PC-3 (cell line): ENCODE measurements at regions not wholly inside any gene's neighbourhood (a gene's known extent, or its start where the extent isn't known, plus 50 kb on each side); places are given as distances from the start of the nearest gene placed in this dataset.

Source experiments
- ATAC-seq: fragments of 200-7000 bp; cut with Tn5 transposase; 2 replicates; pipeline ENCODE4 v1.9.1; 2020; ENCODE audit warnings: mild to moderate bottlenecking, moderate library complexity
- BruUV-seq: library from RNA; stranded (reverse); fragments of 400-500 nt; replicated peaks from 2 replicates; lab custom pipeline; 2021; lab: Mats Ljungman, UMichigan
- CTCF ChIA-PET: fragments of 300-600 bp; sonication (Branson Sonifier 250); formaldehyde crosslinking; loops from one replicate; lab custom pipeline; 2022; ENCODE audit warnings: antibody characterized with exemption; lab: Charles Lee
- POLR2A ChIA-PET: fragments of 300-600 bp; sonication (Branson Sonifier 250); formaldehyde crosslinking; loops from one replicate; lab custom pipeline; 2022; ENCODE audit warnings: antibody characterized with exemption; ENCODE audit not compliant: unreplicated experiment; lab: Charles Lee
- DNase-seq: peaks from one replicate; pipeline ENCODE4 v3.0.0-alpha.2; 2015
- H2AFZ ChIP-seq: fragments of 300-600 bp; sonication (generic); 2 replicates; pipeline ENCODE4 v1.6.0; 2016; ENCODE audit warnings: antibody characterized with exemption, low read length
- H3F3A ChIP-seq: fragments of 300-600 bp; sonication (generic); one replicate; pipeline ENCODE4 v1.6.0; 2017; ENCODE audit warnings: antibody characterized with exemption, low read length, control low read depth, mild to moderate bottlenecking; ENCODE audit not compliant: unreplicated experiment
- H3K27ac ChIP-seq: fragments of 300-600 bp; sonication (generic); 2 replicates; pipeline ENCODE4 v1.5.1; 2016; ENCODE audit warnings: mild to moderate bottlenecking, low read length
- H3K27me3 ChIP-seq: fragments of 300-600 bp; sonication (generic); 2 replicates; pipeline ENCODE4 v1.6.1; 2016; ENCODE audit warnings: low read length, mixed read lengths
- H3K36me3 ChIP-seq: fragments of 300-600 bp; sonication (generic); 2 replicates; pipeline ENCODE4 v1.6.1; 2016; ENCODE audit warnings: low read depth, mixed run types, low read length, mixed read lengths
- H3K4me1 ChIP-seq: fragments of 300-600 bp; sonication (generic); 2 replicates; pipeline ENCODE4 v1.5.1; 2016; ENCODE audit warnings: low read length; ENCODE audit not compliant: insufficient read depth
- H3K4me2 ChIP-seq: fragments of 300-600 bp; sonication (generic); 2 replicates; pipeline ENCODE4 v1.6.0; 2016; ENCODE audit warnings: low read length
- H3K4me3 ChIP-seq: fragments of 300-600 bp; sonication (generic); 2 replicates; pipeline ENCODE4 v1.5.1; 2016; ENCODE audit warnings: mild to moderate bottlenecking, low read length, mixed read lengths
- H3K79me2 ChIP-seq: fragments of 300-600 bp; sonication (generic); 2 replicates; pipeline ENCODE4 v1.6.1; 2017; ENCODE audit warnings: low read length, mixed read lengths
- H3K9ac ChIP-seq: fragments of 300-600 bp; sonication (generic); 2 replicates; pipeline ENCODE4 v1.6.0; 2016; ENCODE audit warnings: mild to moderate bottlenecking, low read length
- H3K9me2 ChIP-seq: fragments of 300-600 bp; sonication (generic); replicated peaks from 2 replicates; pipeline ENCODE4 v1.6.1; 2016; ENCODE audit warnings: mixed run types, low read length, mixed read lengths
- H3K9me3 ChIP-seq: fragments of 300-600 bp; sonication (generic); 2 replicates; pipeline ENCODE4 v1.6.1; 2016; ENCODE audit warnings: low read length, mixed read lengths
- H4K20me1 ChIP-seq: fragments of 300-600 bp; sonication (generic); 2 replicates; pipeline ENCODE4 v1.6.1; 2016; ENCODE audit warnings: low read length, mixed read lengths
- CTCF ChIP-seq: fragments of 300-600 bp; sonication (generic); conservative IDR thresholded peaks from 2 replicates; pipeline ENCODE4 v1.5.1; 2017; ENCODE audit warnings: antibody characterized with exemption, low read depth, mild to moderate bottlenecking, low read length
- EZH2 ChIP-seq: fragments of 300-600 bp; sonication (generic); IDR thresholded peaks from one replicate; pipeline ENCODE4 v1.6.1; 2017; ENCODE audit warnings: antibody characterized with exemption, mild to moderate bottlenecking, low read length; ENCODE audit not compliant: unreplicated experiment
- EZH2phosphoT487 ChIP-seq: fragments of 300-600 bp; sonication (generic); IDR thresholded peaks from 2 replicates; pipeline ENCODE4 v1.6.1; 2018; ENCODE audit warnings: mild to moderate bottlenecking, antibody characterized with exemption, low read length, borderline replicate concordance
- intact Hi-C: fragments of 100-400 bp; cut with micrococcal nuclease; formaldehyde crosslinking; loops from 2 replicates; pipeline ENCODE4 v1.9.0; 2023

- Histone ChIP-seq H2AFZ (no peak overlapping the region), H3K9ac (no peak overlapping the region), H3K36me3 (no peaks in the 10 kb centered on the region), H3K79me2 (no peaks in the 10 kb centered on the region), H3K9me2 (no peaks in the 10 kb centered on the region), H3K4me3 (no peak overlapping the region), H3K27ac (no peak overlapping the region), H3K27me3 (no peaks in the 10 kb centered on the region), H3F3A (no peaks in the 10 kb centered on the region), H3K4me2 (no peak overlapping the region), H4K20me1 (no peaks in the 10 kb centered on the region), H3K4me1 (peaks cover 7% of the 10 kb centered on the region; the same call in 1 of the 2 replicates), H3K9me3 (no peaks in the 10 kb centered on the region)
- POLR2A ChIA-PET, result no interaction called here
- no peak for DNase-seq
- TF ChIP-seq CTCF, result no peak
- no peak for TF ChIP-seq EZH2phosphoT487
- no peak for TF ChIP-seq EZH2
- intact Hi-C loops, result no loop called here
- BruUV-seq, result no TSS peak
- ATAC-seq, result no peak
- CTCF ChIA-PET, result no interaction called here
Observed at GRCh38 chr13:86841264-86841663, 829.9 kb upstream of the SLITRK5 start.

- Histone ChIP-seq H4K20me1 (no peaks in the 10 kb centered on the region), H3K27me3 (no peaks in the 10 kb centered on the region), H3K36me3 (no peaks in the 10 kb centered on the region), H2AFZ (no peak overlapping the region), H3K79me2 (no peaks in the 10 kb centered on the region), H3K4me2 (no peak overlapping the region), H3K9ac (no peak overlapping the region), H3K27ac (no peak overlapping the region), H3F3A (no peaks in the 10 kb centered on the region), H3K4me1 (no peaks in the 10 kb centered on the region), H3K9me2 (no peaks in the 10 kb centered on the region), H3K9me3 (no peaks in the 10 kb centered on the region), H3K4me3 (no peak overlapping the region)
- DNase-seq (no peak), ATAC-seq (no peak)
- TF ChIP-seq CTCF (no peak), EZH2phosphoT487 (no peak), EZH2 (no peak)
- no TSS peak for BruUV-seq
- intact Hi-C loops, result no loop called here
- ChIA-PET CTCF (no interaction called here), POLR2A (no interaction called here)
Observed at GRCh38 chr13:86846501-86846900, 824.7 kb upstream of the SLITRK5 start.

GRCh38 chr13:86848716-86849115 lies 822.5 kb upstream of the SLITRK5 start:
- TF ChIP-seq CTCF, result no peak
- TF ChIP-seq EZH2phosphoT487, result no peak
- no peak for TF ChIP-seq EZH2
- no peak overlapping the region for H3K27ac ChIP-seq

More at GRCh38 chr13:86848716-86849115, 822.5 kb upstream of the SLITRK5 start:
- no peaks in the 10 kb centered on the region for H3K9me3 ChIP-seq
- H3K27me3 ChIP-seq, result no peaks in the 10 kb centered on the region
- H3K36me3 ChIP-seq, result no peaks in the 10 kb centered on the region
- DNase-seq, result no peak
- no peak for ATAC-seq
- BruUV-seq, result no TSS peak
- ChIA-PET POLR2A (no interaction called here), CTCF (no interaction called here)
- no peak overlapping the region for H3K9ac ChIP-seq
- no peaks in the 10 kb centered on the region for H4K20me1 ChIP-seq
- H3K4me2 ChIP-seq, result no peak overlapping the region
- H3K4me1 ChIP-seq, result no peaks in the 10 kb centered on the region
- H3K4me3 ChIP-seq, result no peak overlapping the region
- H2AFZ ChIP-seq, result no peak overlapping the region
- no peaks in the 10 kb centered on the region for H3F3A ChIP-seq
- intact Hi-C loops, result no loop called here
- H3K79me2 ChIP-seq, result no peaks in the 10 kb centered on the region
- H3K9me2 ChIP-seq, result no peaks in the 10 kb centered on the region
